GM12892 (cell line): ENCODE measurements at regions not wholly inside any gene's neighbourhood (a gene's known extent, or its start where the extent isn't known, plus 50 kb on each side); places are given as distances from the start of the nearest gene placed in this dataset.
"Not testable (repeated sequence)": the region's sequence is repeated elsewhere in the genome, so short reads cannot be mapped to it uniquely, and the experiment has no call there.

ENCODE experiments used
- DNase-seq: peaks from one replicate; pipeline ENCODE4 v3.0.0; 2011; ENCODE audit not compliant: insufficient read length
- FAIRE-seq: peaks from 2 replicates; lab custom pipeline; 2011; peaks lifted over from hg19 to GRCh38; lab: Jason Lieb, UNC
- POLR2A ChIP-seq: IDR thresholded peaks from 2 replicates; pipeline ENCODE4 v1.6.1; 2011; ENCODE audit warnings: low read depth, low read length, control low read depth
- POLR2AphosphoS5 ChIP-seq: IDR thresholded peaks from 2 replicates; pipeline ENCODE4 v1.6.1; 2011; ENCODE audit warnings: low read depth, low read length, control low read depth
- TAF1 ChIP-seq: IDR thresholded peaks from 2 replicates; pipeline ENCODE4 v1.6.1; 2011; ENCODE audit warnings: low read depth, mild to moderate bottlenecking, control low read depth, low read length, borderline replicate concordance

- DNase-seq, result no peak
- FAIRE-seq, result no peak
- TF ChIP-seq POLR2AphosphoS5, result no peak
- no peak for TF ChIP-seq POLR2A
- TF ChIP-seq TAF1, result no peak
Observed at GRCh38 chr6:43887906-43888683, 118.1 kb downstream of the VEGFA start.

- no peak for FAIRE-seq
- TF ChIP-seq POLR2A (no peak), POLR2AphosphoS5 (no peak), TAF1 (no peak)
Observed at GRCh38 chr6:43887340-43887858, 117.4 kb downstream of the VEGFA start.

GRCh38 chr6:43886717-43887339 is 116.8 kb downstream of the VEGFA start:
- TF ChIP-seq POLR2AphosphoS5 (no peak), TAF1 (no peak), POLR2A (no peak)
- DNase-seq (no peak), FAIRE-seq (no peak)

More at GRCh38 chr6:43887340-43887858, 117.4 kb downstream of the VEGFA start:
- DNase-seq, result no peak

- no peak for TF ChIP-seq POLR2A
- TF ChIP-seq POLR2AphosphoS5, result no peak
- TF ChIP-seq TAF1, result no peak
- FAIRE-seq (no peak), DNase-seq (no peak)
Observed at GRCh38 chr6:43886067-43886461, 116.1 kb downstream of the VEGFA start.

- no peak for TF ChIP-seq POLR2AphosphoS5
- no peak for TF ChIP-seq TAF1
- no peak for TF ChIP-seq POLR2A
- FAIRE-seq, result no peak
- no peak for DNase-seq
Observed at GRCh38 chr6:43885399-43886066, 115.5 kb downstream of the VEGFA start.

- TF ChIP-seq POLR2AphosphoS5 (no peak), TAF1 (no peak), POLR2A (no peak)
- DNase-seq, result no peak
- no peak for FAIRE-seq
Observed at GRCh38 chr6:43884652-43885022, 114.6 kb downstream of the VEGFA start.

- TF ChIP-seq TAF1, result no peak
- no peak for TF ChIP-seq POLR2AphosphoS5
- TF ChIP-seq POLR2A, result no peak
- no peak for FAIRE-seq
- peak; percentile 51 for DNase-seq
Observed at GRCh38 chr6:43883847-43884651, 114.0 kb downstream of the VEGFA start.

GRCh38 chr6:43882690-43883448 is 112.9 kb downstream of the VEGFA start:
- DNase-seq, FAIRE-seq: not testable (repeated sequence)

- TF ChIP-seq POLR2AphosphoS5 (no peak), TAF1 (no peak), POLR2A (no peak)
- FAIRE-seq, result no peak
Observed at GRCh38 chr6:43880236-43881137, 110.5 kb downstream of the VEGFA start.

More at GRCh38 chr6:43880236-43881137, 110.5 kb downstream of the VEGFA start:
- DNase-seq, result no peak
